Epithelial cell of prostate (primary cell): ENCODE measurements at regions not wholly inside any gene's neighbourhood (a gene's known extent, or its start where the extent isn't known, plus 50 kb on each side); places are given as distances from the start of the nearest gene placed in this dataset.
"Not testable (repeated sequence)": the region's sequence is repeated elsewhere in the genome, so short reads cannot be mapped to it uniquely, and the experiment has no call there.

ENCODE experiments used
- DNase-seq: peaks from one replicate; pipeline ENCODE4 v3.0.0-alpha.2; 2011; ENCODE audit warnings: low read depth, low spot score
- H3K27ac ChIP-seq: fragments of 450-650 bp; 2 replicates; pipeline ENCODE4 v1.5.1; 2017; ENCODE audit warnings: mild to moderate bottlenecking

GRCh38 chr7:120060875-120061274 is 212.1 kb upstream of the KCND2 start:
- H3K27ac ChIP-seq = no peak overlapping the region
- DNase-seq = no peak

DNA sequence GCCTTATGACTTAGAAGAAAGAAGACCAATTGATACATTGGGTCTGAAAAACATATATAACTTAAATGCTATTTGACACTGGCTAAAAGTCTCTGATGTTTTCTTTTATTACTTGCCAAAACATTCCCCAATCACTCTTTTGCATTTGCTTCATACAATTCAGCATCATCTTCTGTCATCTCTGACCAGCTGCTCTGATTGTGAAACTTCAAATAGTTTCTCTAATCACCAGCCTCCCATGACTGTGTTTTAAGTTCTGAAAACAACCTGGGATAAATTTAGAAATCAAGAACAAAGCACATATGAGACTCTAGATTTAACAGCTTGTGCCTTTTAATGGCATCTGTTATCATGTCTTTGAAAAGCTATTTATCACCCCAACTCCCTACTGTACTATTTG is 208.4 kb upstream of the KCND2 start:
- H3K27ac ChIP-seq = no peak overlapping the region
- DNase-seq = no peak

DNA sequence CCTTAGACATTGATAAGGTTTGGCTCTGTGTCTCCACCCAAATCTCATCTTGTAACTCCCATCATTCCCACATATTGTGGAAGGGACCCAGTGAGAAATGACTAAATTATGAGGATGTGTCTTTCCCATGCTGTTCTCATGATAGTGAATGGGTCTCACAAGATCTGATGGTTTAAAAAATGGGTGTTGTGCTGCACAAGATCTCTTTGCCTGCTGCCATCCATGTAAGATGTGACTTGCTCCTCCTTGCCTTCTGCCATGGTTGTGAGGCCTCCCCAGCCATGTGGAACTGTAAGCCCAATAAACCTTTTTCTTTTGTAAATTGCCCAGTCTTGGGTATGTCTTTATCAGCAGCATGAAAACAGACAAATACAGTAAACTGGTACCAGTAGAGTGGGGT is 206.1 kb upstream of the KCND2 start:
- DNase-seq, H3K27ac ChIP-seq: not testable (repeated sequence)

- H3K27ac ChIP-seq = no peak overlapping the region
- DNase-seq = no peak
These were observed 202.8 kb upstream of the KCND2 start for GRCh38 chr7:120070201-120070600.

GRCh38 chr7:120077777-120078176 is 195.2 kb upstream of the KCND2 start:
- DNase-seq = no peak
- H3K27ac ChIP-seq = no peak overlapping the region

DNA sequence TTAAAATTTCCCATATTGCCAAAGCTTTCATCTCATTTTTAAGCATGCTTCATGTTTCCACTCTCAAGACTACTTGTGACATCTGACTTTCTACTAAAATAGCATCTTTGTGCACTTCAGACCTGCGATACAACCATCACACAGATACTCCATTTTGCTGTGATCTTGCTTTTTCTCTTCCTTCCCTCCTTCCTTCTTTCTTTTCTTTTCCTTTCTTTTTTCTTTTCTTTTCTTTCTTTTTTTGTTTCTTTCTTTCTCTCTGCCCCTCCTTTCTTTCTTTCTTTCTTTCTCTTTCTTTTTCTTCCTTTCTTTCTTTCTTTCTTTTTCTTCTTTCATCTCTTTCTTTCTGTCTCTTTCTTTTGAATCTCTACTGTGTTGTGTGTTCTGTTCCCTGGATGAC is 194.0 kb upstream of the KCND2 start:
- DNase-seq = no peak
- no peak overlapping the region for H3K27ac ChIP-seq

- DNase-seq = no peak
These were observed 193.3 kb upstream of the KCND2 start for GRCh38 chr7:120079704-120080103.

DNA sequence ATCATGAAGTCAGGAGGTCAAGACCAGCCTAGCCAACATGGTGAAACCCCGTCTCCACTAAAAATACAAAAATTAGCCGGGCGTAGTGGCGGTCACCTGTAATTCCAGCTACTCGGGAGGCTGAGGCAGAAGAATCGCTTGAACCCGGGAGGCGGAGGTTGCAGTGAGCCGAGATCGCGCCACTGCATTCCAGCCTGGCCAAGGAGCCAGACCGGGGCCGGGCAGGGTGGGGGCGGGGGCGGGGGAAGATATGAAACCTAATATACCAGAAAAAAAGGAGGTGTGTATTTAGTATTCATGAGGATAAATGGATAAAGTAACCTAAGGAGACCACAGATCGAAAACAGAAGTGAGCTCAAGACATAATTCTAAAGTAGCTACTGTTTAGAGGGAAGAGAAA is 186.5 kb upstream of the KCND2 start:
- DNase-seq, H3K27ac ChIP-seq: not testable (repeated sequence)

More at GRCh38 chr7:120079704-120080103, 193.3 kb upstream of the KCND2 start:
- H3K27ac ChIP-seq = no peak overlapping the region

DNA sequence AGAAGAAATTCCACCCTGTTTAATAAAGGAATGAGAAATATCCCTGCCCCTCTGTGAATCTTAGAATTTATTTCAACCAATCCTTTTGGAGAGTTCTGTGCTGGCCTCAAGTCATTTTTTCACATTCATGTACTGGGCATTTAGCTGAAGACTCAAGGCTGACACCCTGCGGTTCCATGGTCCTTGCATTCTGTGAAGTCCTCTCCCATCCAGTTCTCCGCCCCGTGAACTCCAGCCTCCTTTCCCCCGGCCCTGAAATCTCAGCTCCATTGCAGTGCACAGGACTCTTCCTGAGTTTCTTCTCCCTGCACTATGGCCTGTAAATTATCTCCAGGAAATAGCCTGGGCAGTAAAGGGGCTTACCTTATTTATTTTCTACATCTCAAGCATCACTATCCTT is 183.0 kb upstream of the KCND2 start:
- no peak overlapping the region for H3K27ac ChIP-seq
- no peak for DNase-seq

GRCh38 chr7:120091807-120092206 is 181.2 kb upstream of the KCND2 start:
- no peak for DNase-seq
- H3K27ac ChIP-seq = no peak overlapping the region

- no peak overlapping the region for H3K27ac ChIP-seq
- DNase-seq = no peak
These were observed 176.0 kb upstream of the KCND2 start for GRCh38 chr7:120097020-120097419.

GRCh38 chr7:120097774-120098173 is 175.2 kb upstream of the KCND2 start:
- H3K27ac ChIP-seq = no peak overlapping the region
- DNase-seq = no peak

- no peak for DNase-seq
- H3K27ac ChIP-seq = no peak overlapping the region
These were observed 164.6 kb upstream of the KCND2 start for GRCh38 chr7:120108376-120108775.

DNA sequence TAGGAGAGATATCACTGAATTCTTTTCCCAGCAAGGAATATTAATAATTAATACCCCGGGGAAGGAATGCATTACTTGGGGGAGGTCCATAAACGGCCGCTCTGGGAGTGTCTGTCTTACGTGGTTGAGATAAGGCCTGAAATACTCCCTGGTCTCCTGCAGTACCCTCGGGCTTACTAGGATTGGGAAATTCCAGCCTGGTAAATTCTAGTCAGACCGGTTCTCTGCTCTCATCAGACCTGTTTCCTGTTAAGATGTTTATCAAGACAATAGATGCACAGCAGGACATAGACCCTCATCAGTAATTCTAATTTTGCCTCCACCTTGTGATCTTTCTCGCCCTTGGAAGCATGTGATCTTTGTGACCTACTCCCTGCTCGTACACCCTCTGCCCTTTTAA is 162.8 kb upstream of the KCND2 start:
- no peak overlapping the region for H3K27ac ChIP-seq
- DNase-seq = no peak

DNA sequence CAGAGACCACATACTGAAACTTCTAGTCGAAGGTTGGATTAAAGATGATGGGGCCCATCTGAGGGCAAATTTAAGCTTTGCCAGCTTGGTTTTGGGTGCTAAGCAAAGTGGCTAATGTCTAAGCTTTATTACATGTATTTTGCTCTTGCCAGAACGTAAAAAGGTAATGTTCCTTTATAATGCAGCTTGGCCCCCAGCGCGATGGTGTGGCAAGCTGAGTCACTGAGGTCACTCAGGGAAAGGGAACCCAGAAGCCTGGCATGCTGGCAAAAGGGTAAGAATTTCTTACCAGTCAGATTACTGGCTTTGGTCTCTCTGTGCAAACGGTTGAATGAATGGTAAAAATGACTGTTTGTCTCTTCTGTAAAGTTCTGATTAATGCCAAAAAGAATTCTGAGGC is 158.3 kb upstream of the KCND2 start:
- no peak for DNase-seq
- H3K27ac ChIP-seq = no peak overlapping the region

GRCh38 chr7:120123528-120123927 is 149.4 kb upstream of the KCND2 start:
- no peak for DNase-seq
- no peak overlapping the region for H3K27ac ChIP-seq

DNA sequence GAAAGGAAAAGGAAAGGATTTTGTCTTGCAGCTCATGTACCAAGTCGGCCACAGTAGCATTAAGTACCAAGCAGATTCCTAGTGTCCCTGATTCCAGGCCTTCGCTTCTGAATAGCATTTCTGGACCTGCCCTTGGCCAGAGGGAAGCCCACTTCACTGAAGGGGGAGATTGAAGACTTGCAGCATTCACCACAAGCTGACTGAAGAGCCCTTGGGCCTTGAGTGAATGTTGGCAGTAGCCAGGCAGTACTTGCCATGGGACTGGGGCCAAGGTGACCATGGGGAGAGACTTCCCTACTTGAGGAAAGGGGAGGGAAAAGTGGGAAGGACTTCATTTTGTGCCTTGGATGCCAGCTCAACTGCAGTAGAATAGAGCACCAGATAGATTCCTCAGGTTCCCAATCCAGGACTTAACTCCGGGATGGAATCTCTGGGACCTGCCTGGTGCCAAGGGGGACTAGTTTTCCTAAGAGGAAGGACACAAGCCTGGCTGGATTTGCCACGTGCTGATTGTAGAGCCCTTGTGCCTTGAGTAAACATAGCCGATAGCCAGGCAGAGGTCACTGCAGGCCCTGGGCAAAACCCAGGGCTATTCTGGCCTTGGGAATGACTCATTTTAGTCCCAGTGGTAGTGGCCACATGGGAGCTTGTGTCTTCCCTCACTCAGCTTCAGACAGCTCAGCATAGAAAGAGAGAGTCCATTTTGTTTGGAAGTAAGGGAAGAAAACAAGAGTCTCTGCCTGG is 141.7 kb upstream of the KCND2 start:
- H3K27ac ChIP-seq = no peak overlapping the region
- DNase-seq = no peak

- H3K27ac ChIP-seq = no peak overlapping the region
- no peak for DNase-seq
These were observed 134.5 kb upstream of the KCND2 start for GRCh38 chr7:120138497-120138896.

- no peak for DNase-seq
- H3K27ac ChIP-seq = no peak overlapping the region
These were observed 116.5 kb upstream of the KCND2 start for GRCh38 chr7:120156476-120156875.

GRCh38 chr7:120160166-120160565 is 112.8 kb upstream of the KCND2 start:
- no peak for DNase-seq
- no peak overlapping the region for H3K27ac ChIP-seq

DNA sequence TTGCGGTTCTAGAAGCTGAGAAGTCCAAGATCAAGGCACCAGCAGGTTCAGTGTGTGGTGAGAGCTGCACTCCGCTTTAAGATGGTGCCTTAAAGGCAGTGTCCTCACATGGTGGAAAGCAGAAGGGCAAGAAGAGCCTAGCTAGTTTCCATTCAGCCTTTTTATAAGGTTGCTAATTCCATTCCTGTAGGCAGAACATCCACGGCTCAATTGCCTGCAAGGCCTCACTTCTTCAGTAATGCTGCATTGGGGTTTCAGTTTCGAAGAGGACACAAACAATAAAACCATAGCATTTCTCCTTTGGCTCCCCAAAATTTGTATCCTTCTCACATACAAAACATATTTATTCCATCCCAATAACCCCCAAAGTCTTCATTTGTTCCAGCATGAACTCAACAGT is 109.5 kb upstream of the KCND2 start:
- H3K27ac ChIP-seq = no peak overlapping the region
- DNase-seq = no peak

DNA sequence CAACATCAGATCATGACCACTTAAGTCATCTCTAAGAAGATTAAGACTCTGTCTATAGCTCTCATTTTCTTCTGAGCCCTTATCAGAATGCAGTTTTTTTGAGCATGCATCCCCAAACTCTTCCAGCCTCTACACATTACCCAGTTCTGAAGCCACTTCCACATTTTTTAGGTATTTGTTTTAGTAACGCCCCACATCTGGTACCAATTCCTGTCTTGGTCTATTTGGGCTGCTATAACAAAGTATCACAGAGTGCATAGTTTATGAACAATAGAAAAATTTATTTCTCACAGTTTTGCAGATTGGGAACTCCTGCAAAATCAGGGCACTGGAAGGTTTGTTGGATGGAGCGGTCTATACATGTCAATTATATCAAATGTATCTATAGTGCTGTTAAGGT is 107.7 kb upstream of the KCND2 start:
- no peak overlapping the region for H3K27ac ChIP-seq
- DNase-seq = no peak

GRCh38 chr7:120168066-120168465 is 104.9 kb upstream of the KCND2 start:
- DNase-seq = no peak
- no peak overlapping the region for H3K27ac ChIP-seq
